GM12878 (cell line): ENCODE measurements at regions not wholly inside any gene's neighbourhood (a gene's known extent, or its start where the extent isn't known, plus 50 kb on each side); places are given as distances from the start of the nearest gene placed in this dataset.

Source experiments
- ATAC-seq: fragments of 200-7000 bp; cut with Tn5 transposase; 3 replicates; pipeline ENCODE4 v1.9.1; 2020; ENCODE audit warnings: mild to moderate bottlenecking, moderate library complexity
- BruUV-seq: library from RNA; stranded (reverse); fragments of 400-500 nt; replicated peaks from 2 replicates; lab custom pipeline; 2021; lab: Mats Ljungman, UMichigan
- CTCF ChIA-PET: fragments of 300-600 bp; sonication (Branson Sonifier 250); formaldehyde crosslinking; extraction: SDS; loops from one replicate; lab custom pipeline; 2021; ENCODE audit warnings: inconsistent platforms; lab: Yijun Ruan, JAX
- POLR2A ChIA-PET: fragments of 350-600 bp; formaldehyde crosslinking; extraction: SDS; loops from one replicate; lab custom pipeline; 2021; ENCODE audit warnings: inconsistent platforms; lab: Charles Lee
- RAD21 ChIA-PET: fragments of 300-600 bp; sonication (Branson Sonifier 250); formaldehyde crosslinking; loops from one replicate; lab custom pipeline; 2023; ENCODE audit warnings: antibody characterized with exemption; ENCODE audit not compliant: unreplicated experiment; lab: Charles Lee
- SMC1A ChIA-PET: fragments of 300-600 bp; sonication (Branson Sonifier 250); formaldehyde crosslinking; loops from one replicate; lab custom pipeline; 2023; ENCODE audit not compliant: unreplicated experiment, uncharacterized antibody; lab: Charles Lee
- DNase-seq: peaks from one replicate; pipeline ENCODE4 v3.0.0-alpha.2; 2011; ENCODE audit warnings: low read depth, low spot score
- FAIRE-seq: peaks from 3 replicates; lab custom pipeline; 2011; peaks lifted over from hg19 to GRCh38; lab: Jason Lieb, UNC
- H2AFZ ChIP-seq: 2 replicates; pipeline ENCODE4 v1.6.0; 2011; ENCODE audit warnings: low read depth, low read length, control low read depth; ENCODE audit not compliant: control insufficient read depth
- H3K27ac ChIP-seq: 2 replicates; pipeline ENCODE4 v1.5.1; 2011; ENCODE audit warnings: control low read depth; ENCODE audit not compliant: control insufficient read depth, insufficient read depth
- H3K27me3 ChIP-seq, 2 experiments: replicated peaks in 1 of 2; 2 replicates each; pipeline versions ENCODE4 v1.6.0 to v1.6.1; 2011; ENCODE audit warnings: low read length in 1 of 2; ENCODE audit not compliant: control insufficient read depth in 2 of 2, insufficient read depth in 2 of 2
- H3K36me3 ChIP-seq, 2 experiments: 2 replicates each; pipeline ENCODE4 v1.5.1; 2011; ENCODE audit warnings: low read length in 1 of 2; ENCODE audit not compliant: control insufficient read depth in 2 of 2, insufficient read depth in 2 of 2
- H3K4me1 ChIP-seq: 2 replicates; pipeline ENCODE4 v1.6.1; 2011; ENCODE audit warnings: mild to moderate bottlenecking, low read length, moderate library complexity, mixed read lengths; ENCODE audit not compliant: control insufficient read depth, insufficient read depth
- H3K4me2 ChIP-seq: 2 replicates; pipeline ENCODE4 v1.6.0; 2011; ENCODE audit warnings: control low read depth; ENCODE audit not compliant: control insufficient read depth, insufficient read depth
- H3K4me3 ChIP-seq: fragments of 200-600 bp; sonication (generic); 2 replicates; pipeline ENCODE4 v1.5.1; 2016
- H3K79me2 ChIP-seq: 2 replicates; pipeline ENCODE4 v1.6.0; 2011; ENCODE audit warnings: low read length; ENCODE audit not compliant: control insufficient read depth, insufficient read depth
- H3K9ac ChIP-seq: 2 replicates; pipeline ENCODE4 v1.8.0; 2011; ENCODE audit warnings: low read length, control low read depth, mixed read lengths; ENCODE audit not compliant: control insufficient read depth, insufficient read depth
- H3K9me3 ChIP-seq: replicated peaks from 3 replicates; pipeline ENCODE4 v1.5.1; 2011; ENCODE audit warnings: mild to moderate bottlenecking, low read length; ENCODE audit not compliant: control insufficient read depth, insufficient read depth
- H4K20me1 ChIP-seq: 2 replicates; pipeline ENCODE4 v1.6.0; 2011; ENCODE audit not compliant: control insufficient read depth, insufficient read depth
- ATF7 ChIP-seq: fragments of 450-650 bp; IDR thresholded peaks from 2 replicates; pipeline ENCODE4 v1.6.1; 2016; ENCODE audit warnings: low read depth, mild to moderate bottlenecking
- GABPA ChIP-seq: IDR thresholded peaks from 2 replicates; pipeline ENCODE4 v1.6.1; 2014; ENCODE audit warnings: antibody characterized with exemption, low read depth, mild to moderate bottlenecking, inconsistent platforms
- HDAC6 ChIP-seq: fragments of 200-600 bp; sonication (generic); IDR thresholded peaks from one replicate; pipeline ENCODE4 v1.8.0; 2017; ENCODE audit warnings: antibody characterized with exemption; ENCODE audit not compliant: unreplicated experiment
- IKZF2 ChIP-seq, 2 experiments: fragments of 450-650 bp; IDR thresholded peaks; 2 replicates each; pipeline ENCODE4 v1.6.1; 2017; ENCODE audit warnings: mild to moderate bottlenecking in 2 of 2, moderate library complexity in 2 of 2
- NRF1 ChIP-seq: conservative IDR thresholded peaks from 2 replicates; pipeline ENCODE4 v1.6.1; 2011; ENCODE audit warnings: mild to moderate bottlenecking, low read depth, low read length, improper control_type of control experiment
- RFX5 ChIP-seq: IDR thresholded peaks from 2 replicates; pipeline ENCODE4 v1.6.1; 2011; ENCODE audit warnings: low read depth, low read length, improper control_type of control experiment
- SMAD1 ChIP-seq: fragments of 450-650 bp; IDR thresholded peaks from 2 replicates; pipeline ENCODE4 v1.6.1; 2018; ENCODE audit warnings: mild to moderate bottlenecking, low read depth; ENCODE audit not compliant: partially characterized antibody
- STAT3 ChIP-seq: IDR thresholded peaks from 2 replicates; pipeline ENCODE4 v1.6.1; 2011; ENCODE audit warnings: low read depth, low read length, improper control_type of control experiment
- TCF12 ChIP-seq: IDR thresholded peaks from 2 replicates; pipeline ENCODE4 v1.6.1; 2011; ENCODE audit warnings: low read depth, mild to moderate bottlenecking, low read length
- ZNF207 ChIP-seq: fragments of 450-650 bp; IDR thresholded peaks from 2 replicates; pipeline ENCODE4 v1.6.1; 2014; ENCODE audit warnings: antibody characterized with exemption, mild to moderate bottlenecking, borderline replicate concordance
- ZZZ3 ChIP-seq: IDR thresholded peaks from 2 replicates; pipeline ENCODE4 v1.6.1; 2011; ENCODE audit warnings: low read depth; ENCODE audit not compliant: control insufficient read depth, insufficient read length
- WGBS: methylation state at CpG from one replicate; pipeline ENCODE4 v1.1.6; 2016; ENCODE audit warnings: low lambda C conversion rate; ENCODE audit not compliant: insufficient replicate concordance, insufficient coverage; ENCODE audit errors: missing lambda C conversion rate; 5-methylcytosine and 5-hydroxymethylcytosine counted together
- in situ Hi-C: fragments of 300-500 bp; cut with MboI; formaldehyde crosslinking; loops from 9 replicates; pipeline ENCODE4 v1.14.3; 2018; ENCODE audit warnings: mixed read lengths
- intact Hi-C: fragments of 100-400 bp; cut with micrococcal nuclease; formaldehyde crosslinking; loops from one replicate; pipeline ENCODE4 v1.14.2; 2022; ENCODE audit not compliant: unreplicated experiment
- TF ChIP-seq, protein P1 (sequence below): fragments of 450-650 bp; conservative IDR thresholded peaks from 2 replicates; pipeline ENCODE4 v1.6.1; 2017; ENCODE audit warnings: mild to moderate bottlenecking, moderate library complexity
- TF ChIP-seq, protein P2 (sequence below): fragments of 150-350 bp; IDR thresholded peaks from 2 replicates; pipeline ENCODE4 v1.6.1; 2014; ENCODE audit warnings: mild to moderate bottlenecking, low read depth, low read length

DNA sequence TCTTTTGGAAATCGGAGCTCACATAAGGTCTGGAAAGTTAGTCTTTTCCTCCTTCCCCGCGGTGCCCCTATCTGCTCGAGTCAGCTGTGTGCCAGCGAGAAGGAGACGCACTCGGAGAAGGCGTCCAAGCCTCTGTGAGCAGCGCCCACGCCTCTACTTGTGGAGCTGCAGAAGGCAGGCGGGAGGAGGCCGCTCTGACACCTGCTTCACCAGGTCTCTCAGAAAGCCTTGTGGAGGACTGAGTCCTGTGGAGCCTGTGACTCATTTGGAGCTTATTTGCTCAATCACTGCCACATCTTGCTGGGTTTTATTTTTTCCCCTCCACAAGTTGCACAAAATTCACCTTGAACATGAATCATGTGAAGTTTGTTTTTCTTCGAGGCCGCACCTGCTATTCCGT lies 117.5 kb downstream of the IRX2 start:
- ChIA-PET CTCF (no interaction called here), POLR2A (no interaction called here), RAD21 (no interaction called here), SMC1A (no interaction called here)
- TF ChIP-seq ZZZ3 (no peak), RFX5 (no peak), ATF7 (no peak), TCF12 (no peak), HDAC6 (no peak), IKZF2 (IDR thresholded peaks at IDR 0.05) (no peak), GABPA (no peak), STAT3 (no peak), SMAD1 (no peak), NRF1 (no peak), ZNF207 (no peak)
- TF ChIP-seq, protein P1, sequence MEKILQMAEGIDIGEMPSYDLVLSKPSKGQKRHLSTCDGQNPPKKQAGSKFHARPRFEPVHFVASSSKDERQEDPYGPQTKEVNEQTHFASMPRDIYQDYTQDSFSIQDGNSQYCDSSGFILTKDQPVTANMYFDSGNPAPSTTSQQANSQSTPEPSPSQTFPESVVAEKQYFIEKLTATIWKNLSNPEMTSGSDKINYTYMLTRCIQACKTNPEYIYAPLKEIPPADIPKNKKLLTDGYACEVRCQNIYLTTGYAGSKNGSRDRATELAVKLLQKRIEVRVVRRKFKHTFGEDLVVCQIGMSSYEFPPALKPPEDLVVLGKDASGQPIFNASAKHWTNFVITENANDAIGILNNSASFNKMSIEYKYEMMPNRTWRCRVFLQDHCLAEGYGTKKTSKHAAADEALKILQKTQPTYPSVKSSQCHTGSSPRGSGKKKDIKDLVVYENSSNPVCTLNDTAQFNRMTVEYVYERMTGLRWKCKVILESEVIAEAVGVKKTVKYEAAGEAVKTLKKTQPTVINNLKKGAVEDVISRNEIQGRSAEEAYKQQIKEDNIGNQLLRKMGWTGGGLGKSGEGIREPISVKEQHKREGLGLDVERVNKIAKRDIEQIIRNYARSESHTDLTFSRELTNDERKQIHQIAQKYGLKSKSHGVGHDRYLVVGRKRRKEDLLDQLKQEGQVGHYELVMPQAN: no peak
- TF ChIP-seq, protein P2, sequence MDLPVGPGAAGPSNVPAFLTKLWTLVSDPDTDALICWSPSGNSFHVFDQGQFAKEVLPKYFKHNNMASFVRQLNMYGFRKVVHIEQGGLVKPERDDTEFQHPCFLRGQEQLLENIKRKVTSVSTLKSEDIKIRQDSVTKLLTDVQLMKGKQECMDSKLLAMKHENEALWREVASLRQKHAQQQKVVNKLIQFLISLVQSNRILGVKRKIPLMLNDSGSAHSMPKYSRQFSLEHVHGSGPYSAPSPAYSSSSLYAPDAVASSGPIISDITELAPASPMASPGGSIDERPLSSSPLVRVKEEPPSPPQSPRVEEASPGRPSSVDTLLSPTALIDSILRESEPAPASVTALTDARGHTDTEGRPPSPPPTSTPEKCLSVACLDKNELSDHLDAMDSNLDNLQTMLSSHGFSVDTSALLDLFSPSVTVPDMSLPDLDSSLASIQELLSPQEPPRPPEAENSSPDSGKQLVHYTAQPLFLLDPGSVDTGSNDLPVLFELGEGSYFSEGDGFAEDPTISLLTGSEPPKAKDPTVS: no peak
- H3K27ac ChIP-seq: no peak overlapping the region
- no peak overlapping the region for H3K4me3 ChIP-seq
- no peaks in the 10 kb centered on the region for H4K20me1 ChIP-seq
- ATAC-seq: no peak
- H3K9ac ChIP-seq: no peak overlapping the region
- no peak overlapping the region for H2AFZ ChIP-seq
- H3K9me3 ChIP-seq: no peaks in the 10 kb centered on the region; the same call in 2 of the 3 replicates
- H3K79me2 ChIP-seq: no peaks in the 10 kb centered on the region
- H3K4me1 ChIP-seq: no peaks in the 10 kb centered on the region
- no peak for FAIRE-seq
- in situ Hi-C loops (no loop called here), intact Hi-C loops (no loop called here)
- no peak for DNase-seq
- no peaks in the 10 kb centered on the region for H3K27me3 ChIP-seq
- H3K36me3 ChIP-seq: no peaks in the 10 kb centered on the region
- WGBS: 21% methylated on average over 15 of the region's 15 CpGs
- H3K4me2 ChIP-seq: no peak overlapping the region
- BruUV-seq: no TSS peak
